Mesenchymal stem cell (in vitro differentiated cells and primary cell): ENCODE measurements at regions not wholly inside any gene's neighbourhood (a gene's known extent, or its start where the extent isn't known, plus 50 kb on each side); places are given as distances from the start of the nearest gene placed in this dataset.

Source experiments
- DNase-seq: peaks from one replicate; pipeline ENCODE4 v3.0.0-alpha.2; 2013
- H2AFZ ChIP-seq: one replicate; pipeline ENCODE4 v1.6.1; 2013; ENCODE audit warnings: low read depth, mild to moderate bottlenecking, control low read depth, inconsistent platforms, low read length, moderate library complexity
- H2AK5ac ChIP-seq: 2 replicates; pipeline ENCODE4 v1.6.1; 2013; ENCODE audit warnings: low read length, moderate library complexity, mild to moderate bottlenecking, inconsistent platforms; ENCODE audit not compliant: severe bottlenecking
- H2BK120ac ChIP-seq: one replicate; pipeline ENCODE4 v1.6.1; 2013; ENCODE audit warnings: low read depth, mild to moderate bottlenecking, inconsistent platforms, low read length, moderate library complexity
- H2BK12ac ChIP-seq, 2 experiments: one replicate each; pipeline ENCODE4 v1.6.1; 2013; ENCODE audit warnings: inconsistent platforms in 2 of 2, low read length in 2 of 2, mild to moderate bottlenecking in 2 of 2, moderate library complexity in 2 of 2, control low read depth in 1 of 2
- H2BK15ac ChIP-seq: one replicate; pipeline ENCODE4 v1.6.1; 2013; ENCODE audit warnings: mild to moderate bottlenecking, low read depth, inconsistent platforms; ENCODE audit not compliant: poor library complexity, severe bottlenecking
- H2BK5ac ChIP-seq: 2 replicates; pipeline ENCODE4 v1.6.1; 2013; ENCODE audit warnings: low read depth, mild to moderate bottlenecking, low read length, control low read depth, inconsistent platforms; ENCODE audit not compliant: poor library complexity, severe bottlenecking
- H3K14ac ChIP-seq, 2 experiments: one replicate each; pipeline ENCODE4 v1.6.1; 2013; ENCODE audit warnings: inconsistent platforms in 2 of 2, low read length in 2 of 2, control low read depth in 1 of 2, mild to moderate bottlenecking in 1 of 2, moderate library complexity in 1 of 2
- H3K18ac ChIP-seq, 2 experiments: one replicate each; pipeline ENCODE4 v1.6.1; 2013; ENCODE audit warnings: inconsistent platforms in 2 of 2, low read length in 2 of 2, control low read depth in 1 of 2, low read depth in 1 of 2, mild to moderate bottlenecking in 1 of 2
- H3K23ac ChIP-seq, 2 experiments: one replicate each; pipeline ENCODE4 v1.6.1; 2013; ENCODE audit warnings: inconsistent platforms in 2 of 2, low read length in 2 of 2, mild to moderate bottlenecking in 2 of 2, moderate library complexity in 2 of 2, control low read depth in 1 of 2
- H3K27ac ChIP-seq: 2 replicates; pipeline ENCODE4 v1.5.1; 2013; ENCODE audit warnings: mild to moderate bottlenecking, moderate library complexity, low read length, control low read depth, inconsistent platforms; ENCODE audit not compliant: poor library complexity, severe bottlenecking
- H3K27me3 ChIP-seq, 2 experiments: 2 replicates each; pipeline versions ENCODE4 v1.6.1 to v1.7.0; 2013; ENCODE audit warnings: low read length in 2 of 2, mild to moderate bottlenecking in 2 of 2, moderate library complexity in 2 of 2, control low read depth in 1 of 2, inconsistent platforms in 1 of 2; ENCODE audit not compliant: control insufficient read depth in 1 of 2, insufficient read depth in 1 of 2
- H3K36me3 ChIP-seq, 2 experiments: 2 replicates each; pipeline versions ENCODE4 v1.6.1 to v1.7.0; 2013; ENCODE audit warnings: low read length in 2 of 2, control low read depth in 1 of 2, inconsistent platforms in 1 of 2, low read depth in 1 of 2, mild to moderate bottlenecking in 1 of 2; ENCODE audit not compliant: insufficient read depth in 2 of 2, control insufficient read depth in 1 of 2
- H3K4ac ChIP-seq, 2 experiments: one replicate each; pipeline ENCODE4 v1.6.1; 2013; ENCODE audit warnings: inconsistent platforms in 2 of 2, low read length in 2 of 2, mild to moderate bottlenecking in 2 of 2, moderate library complexity in 2 of 2, control low read depth in 1 of 2, low read depth in 1 of 2
- H3K4me1 ChIP-seq: 2 replicates; pipeline ENCODE4 v1.6.1; 2013; ENCODE audit warnings: low read depth, low read length, control low read depth; ENCODE audit not compliant: control insufficient read depth, insufficient read depth
- H3K4me2 ChIP-seq: 2 replicates; pipeline ENCODE4 v1.6.1; 2013; ENCODE audit warnings: low read length, mild to moderate bottlenecking, inconsistent platforms; ENCODE audit not compliant: poor library complexity, severe bottlenecking
- H3K4me3 ChIP-seq, 2 experiments: 2 replicates each; pipeline versions ENCODE4 v1.5.1 to v1.7.0; 2013; ENCODE audit warnings: low read length in 2 of 2, mild to moderate bottlenecking in 2 of 2, control low read depth in 1 of 2, low read depth in 1 of 2; ENCODE audit not compliant: insufficient read depth in 1 of 2
- H3K79me1 ChIP-seq: replicated peaks from 2 replicates; pipeline ENCODE4 v1.6.1; 2013; ENCODE audit warnings: mild to moderate bottlenecking, control low read depth, low read length, inconsistent platforms; ENCODE audit not compliant: poor library complexity, severe bottlenecking
- H3K9ac ChIP-seq: 2 replicates; pipeline ENCODE4 v1.7.0; 2013; ENCODE audit warnings: mild to moderate bottlenecking, low read length, moderate library complexity
- H3K9me3 ChIP-seq: 2 replicates; pipeline ENCODE4 v1.7.0; 2013; ENCODE audit warnings: mild to moderate bottlenecking, low read length; ENCODE audit not compliant: control insufficient read depth
- H4K8ac ChIP-seq: one replicate; pipeline ENCODE4 v1.6.1; 2013; ENCODE audit warnings: inconsistent platforms, mild to moderate bottlenecking, low read length, moderate library complexity
- H4K91ac ChIP-seq: one replicate; pipeline ENCODE4 v1.6.1; 2013; ENCODE audit warnings: mild to moderate bottlenecking, low read length, inconsistent platforms
- WGBS: methylation state at CpG from one replicate; pipeline ENCODE4 v1.1.7; 2013; ENCODE audit warnings: mixed read lengths; 5-methylcytosine and 5-hydroxymethylcytosine counted together

GRCh38 chr13:63050287-63050686 lies 1634.6 kb upstream of the PCDH20 start:
- Histone ChIP-seq H3K27ac (no peak overlapping the region), H4K8ac (no peak overlapping the region), H3K18ac (no peak overlapping the region), H3K79me1 (no peaks in the 10 kb centered on the region), H3K4me3 (no peak overlapping the region), H3K4ac (no peak overlapping the region), H3K23ac (no peak overlapping the region), H2AFZ (no peak overlapping the region), H2BK120ac (no peak overlapping the region), H3K14ac (no peak overlapping the region), H3K4me1 (no peaks in the 10 kb centered on the region), H3K36me3 (no peaks in the 10 kb centered on the region), H2AK5ac (no peak overlapping the region), H2BK15ac (no peak overlapping the region), H2BK12ac (no peak overlapping the region), H3K9ac (no peak overlapping the region), H4K91ac (no peak overlapping the region), H3K9me3 (no peaks in the 10 kb centered on the region), H2BK5ac (no peak overlapping the region), H3K27me3 (no peaks in the 10 kb centered on the region), H3K4me2 (no peak overlapping the region)
- WGBS: 67% methylated on average over 1 of the region's 5 CpGs
- no peak for DNase-seq

GRCh38 chr13:63048653-63049052 lies 1633.0 kb upstream of the PCDH20 start:
- Histone ChIP-seq H2BK120ac (no peak overlapping the region), H3K4me2 (no peak overlapping the region), H3K4ac (no peak overlapping the region), H3K9ac (no peak overlapping the region), H3K4me3 (no peak overlapping the region), H2BK12ac (no peak overlapping the region), H3K4me1 (no peaks in the 10 kb centered on the region), H3K9me3 (no peaks in the 10 kb centered on the region), H2BK5ac (no peak overlapping the region), H3K27me3 (no peaks in the 10 kb centered on the region), H4K91ac (no peak overlapping the region), H3K79me1 (no peaks in the 10 kb centered on the region), H2BK15ac (no peak overlapping the region), H3K36me3 (no peaks in the 10 kb centered on the region), H2AFZ (no peak overlapping the region), H3K18ac (no peak overlapping the region), H2AK5ac (no peak overlapping the region), H4K8ac (no peak overlapping the region), H3K27ac (no peak overlapping the region), H3K14ac (no peak overlapping the region), H3K23ac (no peak overlapping the region)
- DNase-seq: no peak

GRCh38 chr13:63044589-63045313 lies 1629.1 kb upstream of the PCDH20 start:
- Histone ChIP-seq H2BK120ac (no peak overlapping the region), H3K9me3 (no peaks in the 10 kb centered on the region), H2AK5ac (no peak overlapping the region), H3K36me3 (no peaks in the 10 kb centered on the region), H2BK12ac (no peak overlapping the region), H2BK15ac (no peak overlapping the region), H3K4me3 (no peak overlapping the region), H2BK5ac (no peak overlapping the region), H3K18ac (no peak overlapping the region), H2AFZ (no peak overlapping the region), H3K23ac (no peak overlapping the region), H3K14ac (no peak overlapping the region), H3K4ac (no peak overlapping the region), H3K4me1 (no peaks in the 10 kb centered on the region), H3K79me1 (no peaks in the 10 kb centered on the region), H4K8ac (no peak overlapping the region), H3K4me2 (no peak overlapping the region), H4K91ac (no peak overlapping the region), H3K9ac (no peak overlapping the region), H3K27ac (no peak overlapping the region), H3K27me3 (no peaks in the 10 kb centered on the region)
- DNase-seq: no peak
- WGBS: 77% methylated on average over 4 of the region's 6 CpGs

- no peaks in the 10 kb centered on the region for H3K9me3 ChIP-seq
- no peak overlapping the region for H2BK15ac ChIP-seq
- no peak overlapping the region for H3K4me3 ChIP-seq
- H3K36me3 ChIP-seq: no peaks in the 10 kb centered on the region
- H3K27me3 ChIP-seq: no peaks in the 10 kb centered on the region
- H3K23ac ChIP-seq: no peak overlapping the region
- no peaks in the 10 kb centered on the region for H3K79me1 ChIP-seq
- H2BK120ac ChIP-seq: no peak overlapping the region
- no peak overlapping the region for H2AFZ ChIP-seq
- no peak overlapping the region for H3K4me2 ChIP-seq
- H3K18ac ChIP-seq: no peak overlapping the region
- no peak overlapping the region for H4K8ac ChIP-seq
- no peak overlapping the region for H2BK12ac ChIP-seq
- no peak overlapping the region for H2BK5ac ChIP-seq
- H3K4me1 ChIP-seq: no peaks in the 10 kb centered on the region
- H3K14ac ChIP-seq: no peak overlapping the region
- no peak overlapping the region for H4K91ac ChIP-seq
- WGBS: 100% methylated on average over 1 of the region's 2 CpGs
- H3K4ac ChIP-seq: no peak overlapping the region
- no peak overlapping the region for H3K27ac ChIP-seq
- no peak overlapping the region for H3K9ac ChIP-seq
- H2AK5ac ChIP-seq: no peak overlapping the region
- no peak for DNase-seq
These were observed 1627.0 kb upstream of the PCDH20 start for GRCh38 chr13:63042686-63043085.
